ENCODE measurements at regions not wholly inside any gene's neighbourhood (a gene's known extent, or its start where the extent isn't known, plus 50 kb on each side); places are given as distances from the start of the nearest gene placed in this dataset.

DNA sequence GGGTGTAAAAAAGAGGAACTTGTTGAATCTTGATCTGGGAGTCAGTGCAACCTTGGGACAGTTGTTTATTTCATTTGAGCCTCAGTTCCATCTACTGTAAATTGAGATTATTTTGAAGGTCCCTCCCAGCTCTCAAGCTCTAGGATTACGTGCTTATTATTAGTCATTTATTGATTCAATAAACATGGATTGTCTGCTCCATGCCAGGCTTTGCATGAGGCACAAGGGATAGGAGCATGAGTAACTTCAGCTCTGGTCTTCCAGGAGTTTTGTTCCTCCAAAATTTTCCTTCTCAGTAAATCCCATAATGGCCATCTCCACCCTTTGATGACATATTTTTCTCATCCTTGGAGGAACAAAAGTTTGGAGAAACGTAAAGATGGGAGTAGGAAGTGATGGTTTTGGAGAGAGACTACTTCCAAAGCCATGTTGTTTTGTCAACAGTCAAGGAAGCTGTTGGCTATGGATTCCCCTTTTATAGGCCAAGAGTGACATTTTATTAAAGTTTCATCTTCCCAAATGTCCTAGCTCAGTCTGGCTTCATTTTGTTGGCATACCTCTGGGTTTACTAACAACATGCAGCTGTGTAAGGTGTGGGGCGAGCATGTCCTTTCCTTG is 244.6 kb downstream of the DMRT2 start:
- Histone ChIP-seq H3K36me3 (ENCODE audit: insufficient read depth) (no peaks in the 10 kb centered on the region), H3K9me2 (ENCODE audit: insufficient read depth) (peaks cover 11% of the 10 kb centered on the region; the same call in 1 of the 2 replicates), H3K4me2 (no peak overlapping the region), H2AFZ (no peak overlapping the region), H3K4me1 (ENCODE audit: insufficient read depth) (no peaks in the 10 kb centered on the region), H3K27ac (ENCODE audit: low read depth) (no peak overlapping the region), H3K27me3 (ENCODE audit: insufficient read depth) (no peaks in the 10 kb centered on the region), H3K4me3 (no peak overlapping the region), H3K79me2 (replicated peaks; ENCODE audit: insufficient read depth) (no peaks in the 10 kb centered on the region), H3F3A (replicated peaks; ENCODE audit: low read depth) (no peaks in the 10 kb centered on the region), H4K20me1 (replicated peaks; ENCODE audit: insufficient read depth) (no peaks in the 10 kb centered on the region)
- Mint-ChIP-seq H3K9me3 (no peaks in the 10 kb centered on the region), H3K27ac (no peak overlapping the region), H3K36me3 (ENCODE audit: low read depth) (no peaks in the 10 kb centered on the region), H3K4me1 (0 out of 3 replicates have a peak, but pooled peaks cover 3% of the 10 kb centered on the region), H3K27me3 (ENCODE audit: insufficient read depth, low read depth, poor library complexity) (no peaks in the 10 kb centered on the region), H3K4me3 (no peak overlapping the region)
- no peak for DNase-seq (ENCODE audit: low spot score)
- ATAC-seq = no peak
- TF ChIP-seq, protein P1, sequence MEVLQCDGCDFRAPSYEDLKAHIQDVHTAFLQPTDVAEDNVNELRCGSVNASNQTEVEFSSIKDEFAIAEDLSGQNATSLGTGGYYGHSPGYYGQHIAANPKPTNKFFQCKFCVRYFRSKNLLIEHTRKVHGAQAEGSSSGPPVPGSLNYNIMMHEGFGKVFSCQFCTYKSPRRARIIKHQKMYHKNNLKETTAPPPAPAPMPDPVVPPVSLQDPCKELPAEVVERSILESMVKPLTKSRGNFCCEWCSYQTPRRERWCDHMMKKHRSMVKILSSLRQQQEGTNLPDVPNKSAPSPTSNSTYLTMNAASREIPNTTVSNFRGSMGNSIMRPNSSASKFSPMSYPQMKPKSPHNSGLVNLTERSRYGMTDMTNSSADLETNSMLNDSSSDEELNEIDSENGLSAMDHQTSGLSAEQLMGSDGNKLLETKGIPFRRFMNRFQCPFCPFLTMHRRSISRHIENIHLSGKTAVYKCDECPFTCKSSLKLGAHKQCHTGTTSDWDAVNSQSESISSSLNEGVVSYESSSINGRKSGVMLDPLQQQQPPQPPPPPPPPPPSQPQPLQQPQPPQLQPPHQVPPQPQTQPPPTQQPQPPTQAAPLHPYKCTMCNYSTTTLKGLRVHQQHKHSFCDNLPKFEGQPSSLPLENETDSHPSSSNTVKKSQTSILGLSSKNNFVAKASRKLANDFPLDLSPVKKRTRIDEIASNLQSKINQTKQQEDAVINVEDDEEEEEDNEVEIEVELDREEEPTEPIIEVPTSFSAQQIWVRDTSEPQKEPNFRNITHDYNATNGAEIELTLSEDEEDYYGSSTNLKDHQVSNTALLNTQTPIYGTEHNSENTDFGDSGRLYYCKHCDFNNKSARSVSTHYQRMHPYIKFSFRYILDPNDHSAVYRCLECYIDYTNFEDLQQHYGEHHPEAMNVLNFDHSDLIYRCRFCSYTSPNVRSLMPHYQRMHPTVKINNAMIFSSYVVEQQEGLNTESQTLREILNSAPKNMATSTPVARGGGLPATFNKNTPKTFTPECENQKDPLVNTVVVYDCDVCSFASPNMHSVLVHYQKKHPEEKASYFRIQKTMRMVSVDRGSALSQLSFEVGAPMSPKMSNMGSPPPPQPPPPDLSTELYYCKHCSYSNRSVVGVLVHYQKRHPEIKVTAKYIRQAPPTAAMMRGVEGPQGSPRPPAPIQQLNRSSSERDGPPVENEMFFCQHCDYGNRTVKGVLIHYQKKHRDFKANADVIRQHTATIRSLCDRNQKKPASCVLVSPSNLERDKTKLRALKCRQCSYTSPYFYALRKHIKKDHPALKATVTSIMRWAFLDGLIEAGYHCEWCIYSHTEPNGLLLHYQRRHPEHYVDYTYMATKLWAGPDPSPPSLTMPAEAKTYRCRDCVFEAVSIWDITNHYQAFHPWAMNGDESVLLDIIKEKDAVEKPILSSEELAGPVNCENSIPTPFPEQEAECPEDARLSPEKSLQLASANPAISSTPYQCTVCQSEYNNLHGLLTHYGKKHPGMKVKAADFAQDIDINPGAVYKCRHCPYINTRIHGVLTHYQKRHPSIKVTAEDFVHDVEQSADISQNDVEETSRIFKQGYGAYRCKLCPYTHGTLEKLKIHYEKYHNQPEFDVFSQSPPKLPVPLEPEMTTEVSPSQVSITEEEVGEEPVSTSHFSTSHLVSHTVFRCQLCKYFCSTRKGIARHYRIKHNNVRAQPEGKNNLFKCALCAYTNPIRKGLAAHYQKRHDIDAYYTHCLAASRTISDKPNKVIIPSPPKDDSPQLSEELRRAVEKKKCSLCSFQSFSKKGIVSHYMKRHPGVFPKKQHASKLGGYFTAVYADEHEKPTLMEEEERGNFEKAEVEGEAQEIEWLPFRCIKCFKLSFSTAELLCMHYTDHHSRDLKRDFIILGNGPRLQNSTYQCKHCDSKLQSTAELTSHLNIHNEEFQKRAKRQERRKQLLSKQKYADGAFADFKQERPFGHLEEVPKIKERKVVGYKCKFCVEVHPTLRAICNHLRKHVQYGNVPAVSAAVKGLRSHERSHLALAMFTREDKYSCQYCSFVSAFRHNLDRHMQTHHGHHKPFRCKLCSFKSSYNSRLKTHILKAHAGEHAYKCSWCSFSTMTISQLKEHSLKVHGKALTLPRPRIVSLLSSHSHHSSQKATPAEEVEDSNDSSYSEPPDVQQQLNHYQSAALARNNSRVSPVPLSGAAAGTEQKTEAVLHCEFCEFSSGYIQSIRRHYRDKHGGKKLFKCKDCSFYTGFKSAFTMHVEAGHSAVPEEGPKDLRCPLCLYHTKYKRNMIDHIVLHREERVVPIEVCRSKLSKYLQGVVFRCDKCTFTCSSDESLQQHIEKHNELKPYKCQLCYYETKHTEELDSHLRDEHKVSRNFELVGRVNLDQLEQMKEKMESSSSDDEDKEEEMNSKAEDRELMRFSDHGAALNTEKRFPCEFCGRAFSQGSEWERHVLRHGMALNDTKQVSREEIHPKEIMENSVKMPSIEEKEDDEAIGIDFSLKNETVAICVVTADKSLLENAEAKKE (CRISPR knock-in tag; IDR thresholded peaks at IDR 0.05) = no peak
- TF ChIP-seq, protein P2, sequence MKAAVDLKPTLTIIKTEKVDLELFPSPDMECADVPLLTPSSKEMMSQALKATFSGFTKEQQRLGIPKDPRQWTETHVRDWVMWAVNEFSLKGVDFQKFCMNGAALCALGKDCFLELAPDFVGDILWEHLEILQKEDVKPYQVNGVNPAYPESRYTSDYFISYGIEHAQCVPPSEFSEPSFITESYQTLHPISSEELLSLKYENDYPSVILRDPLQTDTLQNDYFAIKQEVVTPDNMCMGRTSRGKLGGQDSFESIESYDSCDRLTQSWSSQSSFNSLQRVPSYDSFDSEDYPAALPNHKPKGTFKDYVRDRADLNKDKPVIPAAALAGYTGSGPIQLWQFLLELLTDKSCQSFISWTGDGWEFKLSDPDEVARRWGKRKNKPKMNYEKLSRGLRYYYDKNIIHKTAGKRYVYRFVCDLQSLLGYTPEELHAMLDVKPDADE (IDR thresholded peaks at IDR 0.05) = no peak
- TF ChIP-seq POLR2AphosphoS5 (IDR thresholded peaks at IDR 0.05; ENCODE audit: low read depth) (no peak), CREB1 (CRISPR knock-in tag; IDR thresholded peaks at IDR 0.05; ENCODE audit: low read depth) (no peak), JUNB (IDR thresholded peaks at IDR 0.05; ENCODE audit: unreplicated experiment) (no peak), EZH2phosphoT487 (IDR thresholded peaks at IDR 0.05; ENCODE audit: unreplicated experiment) (no peak), ZNF331 (CRISPR knock-in tag; IDR thresholded peaks at IDR 0.05; ENCODE audit: low read depth) (no peak)
- TF ChIP-seq, protein P3, sequence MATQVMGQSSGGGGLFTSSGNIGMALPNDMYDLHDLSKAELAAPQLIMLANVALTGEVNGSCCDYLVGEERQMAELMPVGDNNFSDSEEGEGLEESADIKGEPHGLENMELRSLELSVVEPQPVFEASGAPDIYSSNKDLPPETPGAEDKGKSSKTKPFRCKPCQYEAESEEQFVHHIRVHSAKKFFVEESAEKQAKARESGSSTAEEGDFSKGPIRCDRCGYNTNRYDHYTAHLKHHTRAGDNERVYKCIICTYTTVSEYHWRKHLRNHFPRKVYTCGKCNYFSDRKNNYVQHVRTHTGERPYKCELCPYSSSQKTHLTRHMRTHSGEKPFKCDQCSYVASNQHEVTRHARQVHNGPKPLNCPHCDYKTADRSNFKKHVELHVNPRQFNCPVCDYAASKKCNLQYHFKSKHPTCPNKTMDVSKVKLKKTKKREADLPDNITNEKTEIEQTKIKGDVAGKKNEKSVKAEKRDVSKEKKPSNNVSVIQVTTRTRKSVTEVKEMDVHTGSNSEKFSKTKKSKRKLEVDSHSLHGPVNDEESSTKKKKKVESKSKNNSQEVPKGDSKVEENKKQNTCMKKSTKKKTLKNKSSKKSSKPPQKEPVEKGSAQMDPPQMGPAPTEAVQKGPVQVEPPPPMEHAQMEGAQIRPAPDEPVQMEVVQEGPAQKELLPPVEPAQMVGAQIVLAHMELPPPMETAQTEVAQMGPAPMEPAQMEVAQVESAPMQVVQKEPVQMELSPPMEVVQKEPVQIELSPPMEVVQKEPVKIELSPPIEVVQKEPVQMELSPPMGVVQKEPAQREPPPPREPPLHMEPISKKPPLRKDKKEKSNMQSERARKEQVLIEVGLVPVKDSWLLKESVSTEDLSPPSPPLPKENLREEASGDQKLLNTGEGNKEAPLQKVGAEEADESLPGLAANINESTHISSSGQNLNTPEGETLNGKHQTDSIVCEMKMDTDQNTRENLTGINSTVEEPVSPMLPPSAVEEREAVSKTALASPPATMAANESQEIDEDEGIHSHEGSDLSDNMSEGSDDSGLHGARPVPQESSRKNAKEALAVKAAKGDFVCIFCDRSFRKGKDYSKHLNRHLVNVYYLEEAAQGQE (IDR thresholded peaks at IDR 0.05; ENCODE audit: unreplicated experiment) = no peak

All from GM23338 (cell line).